HepG2 (cell line): ENCODE measurements at regions not wholly inside any gene's neighbourhood (a gene's known extent, or its start where the extent isn't known, plus 50 kb on each side); places are given as distances from the start of the nearest gene placed in this dataset.

Source experiments
- HNRNPH1 ChIP-seq: fragments of 200-400 bp; formaldehyde crosslinking; optimal IDR thresholded peaks from 2 replicates; pipeline ENCODE3; 2017; ENCODE audit warnings: mild to moderate bottlenecking, low read depth, low read length
- HOXA3 ChIP-seq: sonication (generic); formaldehyde crosslinking; IDR thresholded peaks from 2 replicates; pipeline ENCODE4 v1.5.0; 2020; ENCODE audit warnings: missing genetic modification reagents
- MTF1 ChIP-seq: sonication (generic); formaldehyde crosslinking; IDR thresholded peaks from 2 replicates; pipeline ENCODE4 v1.5.0; 2020; ENCODE audit warnings: missing genetic modification reagents
- NONO ChIP-seq, 2 experiments: fragments of 450-650 bp in 1 of 2; sonication (generic) in 1 of 2; formaldehyde crosslinking in 1 of 2; IDR thresholded peaks in 1 of 2; conservative IDR thresholded peaks in 1 of 2; 2 replicates each; pipeline versions ENCODE4 v1.6.1 to v1.8.0; 2017 to 2022; ENCODE audit warnings: mild to moderate bottlenecking in 1 of 2, missing genetic modification reagents in 1 of 2, moderate library complexity in 1 of 2
- STAT5B ChIP-seq: sonication (generic); formaldehyde crosslinking; IDR thresholded peaks from 2 replicates; pipeline ENCODE4 v1.4.0; 2020; ENCODE audit warnings: missing genetic modification reagents
- ZNF768 ChIP-seq: sonication (generic); formaldehyde crosslinking; IDR thresholded peaks from 2 replicates; pipeline ENCODE4 v1.4.0; 2020; ENCODE audit warnings: missing genetic modification reagents
- TF ChIP-seq, protein P1 (sequence below): sonication (generic); formaldehyde crosslinking; IDR thresholded peaks from one replicate; pipeline ENCODE4 v1.5.1; 2020; ENCODE audit warnings: mild to moderate bottlenecking, missing genetic modification reagents; ENCODE audit errors: not compliant biosample characterization
- TF ChIP-seq, protein P2 (sequence below), 2 experiments: sonication (generic) in 1 of 2; formaldehyde crosslinking in 1 of 2; IDR thresholded peaks; 2 replicates each; pipeline versions ENCODE4 v1.5.1 to v1.6.1; 2011 to 2020; ENCODE audit warnings: borderline replicate concordance in 1 of 2, low read depth in 1 of 2, low read length in 1 of 2, mild to moderate bottlenecking in 1 of 2, missing genetic modification reagents in 1 of 2, moderate library complexity in 1 of 2
- TF ChIP-seq, protein P3 (sequence below): IDR thresholded peaks from 2 replicates; pipeline ENCODE4 v1.6.1; 2016; ENCODE audit warnings: low read depth, missing genetic modification reagents, missing compliant biosample characterization

DNA sequence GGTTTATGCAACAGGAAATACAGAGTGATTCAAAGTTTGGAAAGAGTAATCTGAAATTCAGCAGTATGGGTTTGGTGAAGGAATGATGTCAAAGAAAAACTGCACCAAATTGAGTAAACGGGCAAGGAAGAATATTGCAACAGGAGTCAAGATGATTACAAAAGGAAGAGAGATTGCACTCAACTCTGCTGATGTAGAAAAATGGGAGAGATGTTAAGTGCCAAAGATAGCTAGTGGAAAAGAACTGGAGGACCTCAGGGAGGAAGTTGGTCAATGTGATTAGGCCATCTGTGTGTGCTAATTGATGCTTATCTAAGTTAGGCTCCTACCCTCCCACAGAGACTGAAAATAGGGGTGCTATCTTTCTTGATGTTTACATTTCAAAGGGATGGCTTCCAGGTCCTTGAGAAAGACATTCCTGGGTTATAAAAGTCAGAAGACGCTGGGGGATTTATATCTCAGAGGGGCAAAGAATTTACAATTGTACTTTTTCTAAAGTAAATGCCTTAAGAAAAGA is 167.4 kb upstream of the FAM47A start (continued):
- TF ChIP-seq, protein P1, sequence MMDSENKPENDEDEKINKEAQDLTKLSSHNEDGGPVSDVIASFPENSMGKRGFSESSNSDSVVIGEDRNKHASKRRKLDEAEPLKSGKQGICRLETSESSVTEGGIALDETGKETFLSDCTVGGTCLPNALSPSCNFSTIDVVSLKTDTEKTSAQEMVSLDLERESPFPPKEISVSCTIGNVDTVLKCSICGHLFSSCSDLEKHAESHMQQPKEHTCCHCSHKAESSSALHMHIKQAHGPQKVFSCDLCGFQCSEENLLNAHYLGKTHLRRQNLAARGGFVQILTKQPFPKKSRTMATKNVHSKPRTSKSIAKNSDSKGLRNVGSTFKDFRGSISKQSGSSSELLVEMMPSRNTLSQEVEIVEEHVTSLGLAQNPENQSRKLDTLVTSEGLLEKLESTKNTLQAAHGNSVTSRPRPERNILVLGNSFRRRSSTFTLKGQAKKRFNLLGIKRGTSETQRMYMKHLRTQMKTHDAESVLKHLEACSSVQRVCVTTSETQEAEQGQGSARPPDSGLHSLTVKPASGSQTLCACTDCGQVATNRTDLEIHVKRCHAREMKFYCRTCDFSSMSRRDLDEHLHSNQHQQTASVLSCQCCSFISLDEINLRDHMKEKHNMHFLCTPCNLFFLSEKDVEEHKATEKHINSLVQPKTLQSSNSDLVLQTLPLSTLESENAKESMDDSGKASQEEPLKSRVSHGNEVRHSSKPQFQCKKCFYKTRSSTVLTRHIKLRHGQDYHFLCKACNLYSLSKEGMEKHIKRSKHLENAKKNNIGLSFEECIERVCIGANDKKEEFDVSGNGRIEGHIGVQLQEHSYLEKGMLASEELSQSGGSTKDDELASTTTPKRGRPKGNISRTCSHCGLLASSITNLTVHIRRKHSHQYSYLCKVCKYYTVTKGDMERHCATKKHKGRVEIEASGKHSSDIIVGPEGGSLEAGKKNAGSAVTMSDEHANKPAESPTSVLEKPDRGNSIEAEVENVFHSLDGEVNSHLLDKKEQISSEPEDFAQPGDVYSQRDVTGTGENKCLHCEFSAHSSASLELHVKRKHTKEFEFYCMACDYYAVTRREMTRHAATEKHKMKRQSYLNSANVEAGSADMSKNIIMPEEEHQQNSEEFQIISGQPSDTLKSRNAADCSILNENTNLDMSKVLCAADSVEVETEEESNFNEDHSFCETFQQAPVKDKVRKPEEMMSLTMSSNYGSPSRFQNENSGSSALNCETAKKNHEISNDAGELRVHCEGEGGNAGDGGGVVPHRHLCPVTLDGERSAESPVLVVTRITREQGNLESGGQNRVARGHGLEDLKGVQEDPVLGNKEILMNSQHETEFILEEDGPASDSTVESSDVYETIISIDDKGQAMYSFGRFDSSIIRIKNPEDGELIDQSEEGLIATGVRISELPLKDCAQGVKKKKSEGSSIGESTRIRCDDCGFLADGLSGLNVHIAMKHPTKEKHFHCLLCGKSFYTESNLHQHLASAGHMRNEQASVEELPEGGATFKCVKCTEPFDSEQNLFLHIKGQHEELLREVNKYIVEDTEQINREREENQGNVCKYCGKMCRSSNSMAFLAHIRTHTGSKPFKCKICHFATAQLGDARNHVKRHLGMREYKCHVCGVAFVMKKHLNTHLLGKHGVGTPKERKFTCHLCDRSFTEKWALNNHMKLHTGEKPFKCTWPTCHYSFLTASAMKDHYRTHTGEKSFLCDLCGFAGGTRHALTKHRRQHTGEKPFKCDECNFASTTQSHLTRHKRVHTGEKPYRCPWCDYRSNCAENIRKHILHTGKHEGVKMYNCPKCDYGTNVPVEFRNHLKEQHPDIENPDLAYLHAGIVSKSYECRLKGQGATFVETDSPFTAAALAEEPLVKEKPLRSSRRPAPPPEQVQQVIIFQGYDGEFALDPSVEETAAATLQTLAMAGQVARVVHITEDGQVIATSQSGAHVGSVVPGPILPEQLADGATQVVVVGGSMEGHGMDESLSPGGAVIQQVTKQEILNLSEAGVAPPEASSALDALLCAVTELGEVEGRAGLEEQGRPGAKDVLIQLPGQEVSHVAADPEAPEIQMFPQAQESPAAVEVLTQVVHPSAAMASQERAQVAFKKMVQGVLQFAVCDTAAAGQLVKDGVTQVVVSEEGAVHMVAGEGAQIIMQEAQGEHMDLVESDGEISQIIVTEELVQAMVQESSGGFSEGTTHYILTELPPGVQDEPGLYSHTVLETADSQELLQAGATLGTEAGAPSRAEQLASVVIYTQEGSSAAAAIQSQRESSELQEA (CRISPR knock-in tag): no peak
- TF ChIP-seq STAT5B (no peak), MTF1 (CRISPR knock-in tag) (no peak), HNRNPH1 (no peak), HOXA3 (CRISPR knock-in tag) (no peak), ZNF768 (CRISPR knock-in tag) (no peak), NONO (IDR thresholded peaks at IDR 0.05) (no peak), NONO (CRISPR knock-in tag; conservative IDR thresholded peaks at IDR 0.05) (no peak)
- TF ChIP-seq, protein P2, sequence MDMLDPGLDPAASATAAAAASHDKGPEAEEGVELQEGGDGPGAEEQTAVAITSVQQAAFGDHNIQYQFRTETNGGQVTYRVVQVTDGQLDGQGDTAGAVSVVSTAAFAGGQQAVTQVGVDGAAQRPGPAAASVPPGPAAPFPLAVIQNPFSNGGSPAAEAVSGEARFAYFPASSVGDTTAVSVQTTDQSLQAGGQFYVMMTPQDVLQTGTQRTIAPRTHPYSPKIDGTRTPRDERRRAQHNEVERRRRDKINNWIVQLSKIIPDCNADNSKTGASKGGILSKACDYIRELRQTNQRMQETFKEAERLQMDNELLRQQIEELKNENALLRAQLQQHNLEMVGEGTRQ (IDR thresholded peaks at IDR 0.05; ENCODE audit: low read depth, low read length): no peak
- TF ChIP-seq, protein P2 (CRISPR knock-in tag; IDR thresholded peaks at IDR 0.05; ENCODE audit: borderline replicate concordance): no peak
- TF ChIP-seq, protein P3, sequence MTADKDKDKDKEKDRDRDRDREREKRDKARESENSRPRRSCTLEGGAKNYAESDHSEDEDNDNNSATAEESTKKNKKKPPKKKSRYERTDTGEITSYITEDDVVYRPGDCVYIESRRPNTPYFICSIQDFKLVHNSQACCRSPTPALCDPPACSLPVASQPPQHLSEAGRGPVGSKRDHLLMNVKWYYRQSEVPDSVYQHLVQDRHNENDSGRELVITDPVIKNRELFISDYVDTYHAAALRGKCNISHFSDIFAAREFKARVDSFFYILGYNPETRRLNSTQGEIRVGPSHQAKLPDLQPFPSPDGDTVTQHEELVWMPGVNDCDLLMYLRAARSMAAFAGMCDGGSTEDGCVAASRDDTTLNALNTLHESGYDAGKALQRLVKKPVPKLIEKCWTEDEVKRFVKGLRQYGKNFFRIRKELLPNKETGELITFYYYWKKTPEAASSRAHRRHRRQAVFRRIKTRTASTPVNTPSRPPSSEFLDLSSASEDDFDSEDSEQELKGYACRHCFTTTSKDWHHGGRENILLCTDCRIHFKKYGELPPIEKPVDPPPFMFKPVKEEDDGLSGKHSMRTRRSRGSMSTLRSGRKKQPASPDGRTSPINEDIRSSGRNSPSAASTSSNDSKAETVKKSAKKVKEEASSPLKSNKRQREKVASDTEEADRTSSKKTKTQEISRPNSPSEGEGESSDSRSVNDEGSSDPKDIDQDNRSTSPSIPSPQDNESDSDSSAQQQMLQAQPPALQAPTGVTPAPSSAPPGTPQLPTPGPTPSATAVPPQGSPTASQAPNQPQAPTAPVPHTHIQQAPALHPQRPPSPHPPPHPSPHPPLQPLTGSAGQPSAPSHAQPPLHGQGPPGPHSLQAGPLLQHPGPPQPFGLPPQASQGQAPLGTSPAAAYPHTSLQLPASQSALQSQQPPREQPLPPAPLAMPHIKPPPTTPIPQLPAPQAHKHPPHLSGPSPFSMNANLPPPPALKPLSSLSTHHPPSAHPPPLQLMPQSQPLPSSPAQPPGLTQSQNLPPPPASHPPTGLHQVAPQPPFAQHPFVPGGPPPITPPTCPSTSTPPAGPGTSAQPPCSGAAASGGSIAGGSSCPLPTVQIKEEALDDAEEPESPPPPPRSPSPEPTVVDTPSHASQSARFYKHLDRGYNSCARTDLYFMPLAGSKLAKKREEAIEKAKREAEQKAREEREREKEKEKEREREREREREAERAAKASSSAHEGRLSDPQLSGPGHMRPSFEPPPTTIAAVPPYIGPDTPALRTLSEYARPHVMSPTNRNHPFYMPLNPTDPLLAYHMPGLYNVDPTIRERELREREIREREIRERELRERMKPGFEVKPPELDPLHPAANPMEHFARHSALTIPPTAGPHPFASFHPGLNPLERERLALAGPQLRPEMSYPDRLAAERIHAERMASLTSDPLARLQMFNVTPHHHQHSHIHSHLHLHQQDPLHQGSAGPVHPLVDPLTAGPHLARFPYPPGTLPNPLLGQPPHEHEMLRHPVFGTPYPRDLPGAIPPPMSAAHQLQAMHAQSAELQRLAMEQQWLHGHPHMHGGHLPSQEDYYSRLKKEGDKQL (CRISPR knock-in tag): no peak
